Stimulated activated CD4-positive, alpha-beta T cell treated with anti-CD3 and anti-CD28 coated beads, Interleukin-12 subunit alpha, Interleukin-12 subunit beta, amount 100 ng/mL, for 4 hours (primary cell): ENCODE measurements at regions not wholly inside any gene's neighbourhood (a gene's known extent, or its start where the extent isn't known, plus 50 kb on each side); places are given as distances from the start of the nearest gene placed in this dataset.
"Not testable (repeated sequence)": the region's sequence is repeated elsewhere in the genome, so short reads cannot be mapped to it uniquely, and the experiment has no call there.

Experiments used
- DNase-seq: peaks from one replicate; pipeline ENCODE4 v3.0.0-alpha.2; 2020

- DNase-seq, result no peak
These were observed 54.9 kb upstream of the ZNF678 start for GRCh38 chr1:227508431-227508830.

- not testable (repeated sequence) for DNase-seq
These were observed 56.6 kb upstream of the ZNF678 start for GRCh38 chr1:227506490-227507393.

GRCh38 chr1:227496045-227496444 lies 67.3 kb upstream of the ZNF678 start:
- not testable (repeated sequence) for DNase-seq

GRCh38 chr1:227493863-227494551 lies 69.3 kb upstream of the ZNF678 start:
- not testable (repeated sequence) for DNase-seq

- DNase-seq, result no peak
These were observed 72.9 kb upstream of the ZNF678 start for GRCh38 chr1:227490478-227490877.

- DNase-seq, result no peak
These were observed 73.4 kb upstream of the ZNF678 start for GRCh38 chr1:227490001-227490400.

GRCh38 chr1:227489572-227489971 lies 73.8 kb upstream of the ZNF678 start:
- DNase-seq, result no peak

- DNase-seq, result no peak
These were observed 75.8 kb upstream of the ZNF678 start for GRCh38 chr1:227487606-227488005.

GRCh38 chr1:227486559-227486958 lies 76.8 kb upstream of the ZNF678 start:
- DNase-seq, result no peak

- DNase-seq, result no peak
These were observed 81.4 kb upstream of the ZNF678 start for GRCh38 chr1:227482023-227482299.

GRCh38 chr1:227474072-227474471 lies 89.3 kb upstream of the ZNF678 start:
- DNase-seq, result not testable (repeated sequence)

GRCh38 chr1:227472772-227473171 lies 90.6 kb upstream of the ZNF678 start:
- DNase-seq, result no peak

GRCh38 chr1:227470688-227471087 lies 92.7 kb upstream of the ZNF678 start:
- DNase-seq, result no peak

- no peak for DNase-seq
These were observed 93.6 kb upstream of the ZNF678 start for GRCh38 chr1:227469708-227470107.

GRCh38 chr1:227466039-227466645 lies 97.2 kb upstream of the ZNF678 start:
- no peak for DNase-seq

GRCh38 chr1:227465256-227465655 lies 98.1 kb upstream of the ZNF678 start:
- no peak for DNase-seq

- no peak for DNase-seq
These were observed 103.4 kb upstream of the ZNF678 start for GRCh38 chr1:227459977-227460376.

GRCh38 chr1:227459326-227459841 lies 104.0 kb upstream of the ZNF678 start:
- no peak for DNase-seq

- no peak for DNase-seq
These were observed 108.7 kb upstream of the ZNF678 start for GRCh38 chr1:227454686-227455085.

- DNase-seq, result no peak
These were observed 109.6 kb upstream of the ZNF678 start for GRCh38 chr1:227453631-227454355.

- DNase-seq, result no peak
These were observed 111.4 kb upstream of the ZNF678 start for GRCh38 chr1:227451954-227452353.

- DNase-seq, result no peak
These were observed 112.3 kb upstream of the ZNF678 start for GRCh38 chr1:227451057-227451456.

GRCh38 chr1:227450489-227450888 lies 112.9 kb upstream of the ZNF678 start:
- DNase-seq, result no peak
